ENCODE measurements at regions not wholly inside any gene's neighbourhood (a gene's known extent, or its start where the extent isn't known, plus 50 kb on each side); places are given as distances from the start of the nearest gene placed in this dataset.

DNA sequence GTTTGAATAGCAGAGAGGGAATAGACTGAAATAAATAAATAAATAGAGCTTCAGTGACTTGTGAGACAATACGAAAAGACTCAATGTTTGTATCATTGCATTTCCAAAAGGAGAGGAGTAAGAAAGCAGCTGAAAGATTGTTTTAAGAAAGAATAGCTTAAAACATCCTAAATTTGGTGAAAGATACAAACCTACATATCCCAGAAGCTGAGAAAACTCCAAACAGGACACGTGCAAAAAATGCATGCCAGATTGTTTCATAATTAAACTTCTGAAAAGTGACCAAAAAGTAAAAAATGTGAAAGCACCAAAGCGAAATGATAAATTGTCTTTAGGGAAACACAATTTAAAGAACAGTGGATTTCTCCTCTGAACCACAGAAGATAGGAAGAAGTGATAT lies 711.0 kb downstream of the AACS start:
- Histone ChIP-seq H3K27me3 (replicated peaks; ENCODE audit: insufficient read depth) (no peaks in the 10 kb centered on the region), H3K27ac (no peak overlapping the region), H3K9me3 (no peaks in the 10 kb centered on the region), H3K4me3 (no peak overlapping the region), H3K4me1 (replicated peaks) (no peaks in the 10 kb centered on the region), H3K36me3 (no peaks in the 10 kb centered on the region)
- TF ChIP-seq POLR2A (IDR thresholded peaks at IDR 0.05) (no peak), POLR2AphosphoS5 (IDR thresholded peaks at IDR 0.05) (no peak)
- intact Hi-C loops (cut with DNase I) = no loop called here
- DNase-seq (ENCODE audit: low spot score) = no peak
- 84% methylated on average over 3 of the region's 3 CpGs for WGBS

DNA sequence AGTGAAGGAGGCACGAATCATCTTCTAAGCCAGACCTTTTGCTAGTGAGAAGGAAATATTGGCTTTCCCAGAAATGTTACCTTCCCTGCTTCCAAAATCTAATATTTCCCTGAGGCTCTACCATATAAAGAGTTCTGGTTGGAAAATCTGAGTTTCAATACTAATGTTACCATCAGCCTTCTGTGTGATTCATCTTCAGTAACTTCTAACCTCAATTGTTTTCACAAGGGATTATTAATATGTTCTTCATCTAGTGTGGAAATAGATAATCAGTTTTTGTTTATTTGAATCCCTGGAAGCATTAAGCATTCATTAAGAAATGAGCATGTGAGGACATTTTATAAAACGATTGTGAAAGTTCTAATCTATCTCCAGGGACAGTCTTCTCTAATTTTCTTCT lies 720.9 kb downstream of the AACS start:
- no peaks in the 10 kb centered on the region for H3K4me1 ChIP-seq (replicated peaks)
- no peak overlapping the region for H3K4me3 ChIP-seq
- DNase-seq (ENCODE audit: low spot score) = no peak
- 52% methylated on average over 2 of the region's 2 CpGs for WGBS
- TF ChIP-seq POLR2A (IDR thresholded peaks at IDR 0.05) (no peak), POLR2AphosphoS5 (IDR thresholded peaks at IDR 0.05) (no peak), CTCF (IDR thresholded peaks at IDR 0.05) (no peak)
- intact Hi-C loops (cut with DNase I) = no loop called here
- no peak overlapping the region for H3K27ac ChIP-seq
- no peaks in the 10 kb centered on the region for H3K36me3 ChIP-seq
- H3K27me3 ChIP-seq (replicated peaks; ENCODE audit: insufficient read depth) = no peaks in the 10 kb centered on the region
- H3K9me3 ChIP-seq = no peaks in the 10 kb centered on the region

- no peak overlapping the region for H3K27ac ChIP-seq
- WGBS = 71% methylated on average over 3 of the region's 3 CpGs
- TF ChIP-seq POLR2A (IDR thresholded peaks at IDR 0.05) (no peak), POLR2AphosphoS5 (IDR thresholded peaks at IDR 0.05) (no peak), CTCF (IDR thresholded peaks at IDR 0.05) (no peak)
- H3K4me1 ChIP-seq (replicated peaks) = no peaks in the 10 kb centered on the region
- no peaks in the 10 kb centered on the region for H3K27me3 ChIP-seq (replicated peaks; ENCODE audit: insufficient read depth)
- H3K4me3 ChIP-seq = no peak overlapping the region
- intact Hi-C loops (cut with DNase I) = no loop called here
- no peaks in the 10 kb centered on the region for H3K36me3 ChIP-seq
- H3K9me3 ChIP-seq = no peaks in the 10 kb centered on the region
- no peak for DNase-seq (ENCODE audit: low spot score)
Observed at GRCh38 chr12:125794401-125794800, 729.2 kb downstream of the AACS start.

GRCh38 chr12:125797421-125798175 lies 732.4 kb downstream of the AACS start:
- intact Hi-C loops (cut with DNase I) = no loop called here

GRCh38 chr12:125804660-125805059 lies 739.4 kb downstream of the AACS start:
- H3K9me3 ChIP-seq = no peaks in the 10 kb centered on the region
- no peak for DNase-seq (ENCODE audit: low spot score)
- no peaks in the 10 kb centered on the region for H3K36me3 ChIP-seq
- intact Hi-C loops (cut with DNase I) = no loop called here
- WGBS = 86% methylated on average over 7 of the region's 7 CpGs
- TF ChIP-seq CTCF (IDR thresholded peaks at IDR 0.05) (no peak), POLR2AphosphoS5 (IDR thresholded peaks at IDR 0.05) (no peak), POLR2A (IDR thresholded peaks at IDR 0.05) (no peak)
- H3K4me1 ChIP-seq (replicated peaks) = no peaks in the 10 kb centered on the region
- no peak overlapping the region for H3K4me3 ChIP-seq
- H3K27ac ChIP-seq = no peak overlapping the region
- H3K27me3 ChIP-seq (replicated peaks; ENCODE audit: insufficient read depth) = no peaks in the 10 kb centered on the region

More at GRCh38 chr12:125797421-125798175, 732.4 kb downstream of the AACS start:
- 89% methylated on average over 4 of the region's 4 CpGs for WGBS
- DNase-seq (ENCODE audit: low spot score) = no peak
- H3K27ac ChIP-seq = no peak overlapping the region
- no peaks in the 10 kb centered on the region for H3K36me3 ChIP-seq
- TF ChIP-seq CTCF (IDR thresholded peaks at IDR 0.05) = no peak
- TF ChIP-seq POLR2A (IDR thresholded peaks at IDR 0.05) = no peak
- no peak for TF ChIP-seq POLR2AphosphoS5 (IDR thresholded peaks at IDR 0.05)
- no peaks in the 10 kb centered on the region for H3K9me3 ChIP-seq
- H3K27me3 ChIP-seq (replicated peaks; ENCODE audit: insufficient read depth) = no peaks in the 10 kb centered on the region
- H3K4me3 ChIP-seq = no peak overlapping the region
- no peaks in the 10 kb centered on the region for H3K4me1 ChIP-seq (replicated peaks)

Data from prostate gland (tissue), 2 donors.